HepG2 (cell line): ENCODE measurements at regions not wholly inside any gene's neighbourhood (a gene's known extent, or its start where the extent isn't known, plus 50 kb on each side); places are given as distances from the start of the nearest gene placed in this dataset.

ENCODE experiments used
- ATAC-seq: fragments of 200-7000 bp; cut with Tn5 transposase; 3 replicates; pipeline ENCODE4 v1.9.1; 2020; ENCODE audit warnings: mild to moderate bottlenecking, moderate library complexity
- BruUV-seq: library from RNA; stranded (reverse); fragments of 400-500 nt; replicated peaks from 2 replicates; lab custom pipeline; 2021; lab: Mats Ljungman, UMichigan
- CTCF ChIA-PET: fragments of 300-600 bp; formaldehyde crosslinking; extraction: SDS; loops from one replicate; lab custom pipeline; 2021; ENCODE audit warnings: low total read pairs, inconsistent platforms, low intra/inter-chr PET ratio; lab: Yijun Ruan, JAX
- POLR2A ChIA-PET: fragments of 350-600 bp; sonication (Branson Sonifier 250); formaldehyde crosslinking; loops from one replicate; lab custom pipeline; 2020; ENCODE audit warnings: antibody characterized with exemption, inconsistent platforms; lab: Yijun Ruan, JAX
- DNase-seq: peaks from one replicate; pipeline ENCODE4 v3.0.0-alpha.2; 2015; ENCODE audit warnings: low spot score
- FAIRE-seq: peaks from 3 replicates; lab custom pipeline; 2011; peaks lifted over from hg19 to GRCh38; lab: Jason Lieb, UNC
- H2AFZ ChIP-seq: one replicate; pipeline ENCODE4 v1.6.1; 2011; ENCODE audit warnings: low read length, inconsistent platforms
- H3K27ac ChIP-seq: fragments of 300-600 bp; 3 replicates; pipeline ENCODE4 v1.8.0; 2011; ENCODE audit warnings: mixed run types, mild to moderate bottlenecking, mixed read lengths, low read length, inconsistent platforms; ENCODE audit not compliant: insufficient read depth; ENCODE audit errors: extremely low read length
- H3K27me3 ChIP-seq, 2 experiments: fragments of 200-600 bp in 1 of 2; 2 replicates in 1 of 2; 3 replicates in 1 of 2; pipeline versions ENCODE4 v1.6.0 to v1.8.0; 2011; ENCODE audit warnings: low read length in 2 of 2, mild to moderate bottlenecking in 2 of 2, moderate library complexity in 2 of 2, inconsistent platforms in 1 of 2; ENCODE audit not compliant: insufficient read depth in 2 of 2, control insufficient read depth in 1 of 2
- H3K36me3 ChIP-seq, 2 experiments: fragments of 200-600 bp in 1 of 2; replicated peaks in 1 of 2; 2 replicates in 1 of 2; 3 replicates in 1 of 2; pipeline versions ENCODE4 v1.5.1 to v1.8.0; 2011; ENCODE audit warnings: low read length in 2 of 2, inconsistent platforms in 1 of 2; ENCODE audit not compliant: insufficient read depth in 2 of 2, control insufficient read depth in 1 of 2
- H3K4me1 ChIP-seq: 2 replicates; pipeline ENCODE4 v1.5.1; 2012; ENCODE audit warnings: low read length, inconsistent platforms; ENCODE audit not compliant: insufficient read depth
- H3K4me2 ChIP-seq: 2 replicates; pipeline ENCODE4 v1.6.0; 2011; ENCODE audit warnings: low read depth, low read length, inconsistent platforms
- H3K4me3 ChIP-seq, 3 experiments: fragments of 200-600 bp in 1 of 3; sonication (generic), shearing (Covaris generic) in 1 of 3; replicated peaks in 1 of 3; 2 replicates each; pipeline ENCODE4 v1.5.1; 2011 to 2016; ENCODE audit warnings: low read length in 3 of 3, inconsistent platforms in 2 of 3, low read depth in 2 of 3, mild to moderate bottlenecking in 2 of 3, control low read depth in 1 of 3, mixed read lengths in 1 of 3; ENCODE audit not compliant: insufficient read depth in 1 of 3
- H3K79me2 ChIP-seq: one replicate; pipeline ENCODE4 v1.6.1; 2011; ENCODE audit warnings: low read length, inconsistent platforms; ENCODE audit not compliant: insufficient read depth
- H3K9ac ChIP-seq: 2 replicates; pipeline ENCODE4 v1.6.0; 2011; ENCODE audit warnings: mild to moderate bottlenecking, low read depth, low read length, inconsistent platforms; ENCODE audit not compliant: insufficient read depth
- H3K9me3 ChIP-seq: 2 replicates; pipeline ENCODE4 v1.5.1; 2012; ENCODE audit warnings: mild to moderate bottlenecking, low read length
- H4K20me1 ChIP-seq: 2 replicates; pipeline ENCODE4 v1.6.0; 2011; ENCODE audit warnings: inconsistent platforms, mild to moderate bottlenecking, low read length, moderate library complexity; ENCODE audit not compliant: insufficient read depth
- FOXO1 ChIP-seq: sonication (generic); formaldehyde crosslinking; IDR thresholded peaks from 2 replicates; pipeline ENCODE4 v1.4.0; 2020; ENCODE audit warnings: missing genetic modification reagents
- HES4 ChIP-seq: sonication (generic); formaldehyde crosslinking; IDR thresholded peaks from 2 replicates; pipeline ENCODE4 v1.9.0; 2021; ENCODE audit warnings: mild to moderate bottlenecking, missing genetic modification reagents, borderline replicate concordance
- NR2C2 ChIP-seq: sonication (generic); formaldehyde crosslinking; IDR thresholded peaks from 2 replicates; pipeline ENCODE4 v1.4.0; 2020; ENCODE audit warnings: missing genetic modification reagents, mild to moderate bottlenecking, moderate library complexity, borderline replicate concordance
- PCBP2 ChIP-seq: fragments of 200-400 bp; formaldehyde crosslinking; optimal IDR thresholded peaks from 2 replicates; pipeline ENCODE3; 2018; ENCODE audit warnings: low read length, low read depth; ENCODE audit not compliant: poor library complexity, severe bottlenecking
- PHF20 ChIP-seq: sonication (generic); formaldehyde crosslinking; IDR thresholded peaks from 2 replicates; pipeline ENCODE4 v1.5.0; 2020; ENCODE audit warnings: mild to moderate bottlenecking, missing genetic modification reagents
- RBFOX2 ChIP-seq: fragments of 200-400 bp; formaldehyde crosslinking; IDR thresholded peaks from 2 replicates; pipeline ENCODE4 v1.6.1; 2017; ENCODE audit warnings: low read depth, mild to moderate bottlenecking, low read length
- TBX2 ChIP-seq: sonication (generic); formaldehyde crosslinking; IDR thresholded peaks from 2 replicates; pipeline ENCODE4 v1.5.0; 2020; ENCODE audit warnings: missing genetic modification reagents, mild to moderate bottlenecking, borderline replicate concordance
- TEAD2 ChIP-seq: sonication (generic); formaldehyde crosslinking; IDR thresholded peaks from 2 replicates; pipeline ENCODE4 v1.9.0; 2021; ENCODE audit warnings: missing genetic modification reagents
- TP53 ChIP-seq: sonication (generic); formaldehyde crosslinking; conservative IDR thresholded peaks from 2 replicates; pipeline ENCODE4 v1.4.0; 2020; ENCODE audit warnings: missing genetic modification reagents
- ZFP41 ChIP-seq: sonication (generic); formaldehyde crosslinking; IDR thresholded peaks from 2 replicates; pipeline ENCODE4 v1.4.0; 2020; ENCODE audit warnings: mild to moderate bottlenecking, missing genetic modification reagents, borderline replicate concordance
- ZNF3 ChIP-seq: IDR thresholded peaks from 2 replicates; pipeline ENCODE4 v1.7.0; 2017; ENCODE audit warnings: inconsistent platforms
- ZNF670 ChIP-seq: sonication (generic); formaldehyde crosslinking; IDR thresholded peaks from 2 replicates; pipeline ENCODE4 v1.8.0; 2022; ENCODE audit warnings: mild to moderate bottlenecking, missing genetic modification reagents, borderline replicate concordance
- ZNF674 ChIP-seq: sonication (generic); formaldehyde crosslinking; IDR thresholded peaks from 2 replicates; pipeline ENCODE4 v1.5.0; 2020; ENCODE audit warnings: low read depth, mild to moderate bottlenecking, missing genetic modification reagents
- WGBS: methylation state at CpG from one replicate; pipeline ENCODE4 v1.1.6; 2017; ENCODE audit warnings: low lambda C conversion rate; 5-methylcytosine and 5-hydroxymethylcytosine counted together
- in situ Hi-C: cut with HindIII; loops from 2 replicates; pipeline ENCODE4 v1.10.0; 2017; ENCODE audit warnings: low pct_unique_long_range_greater_than_20kb; ENCODE audit not compliant: extremely low pct_ligation_motif_present
- intact Hi-C: fragments of 100-400 bp; cut with micrococcal nuclease; formaldehyde crosslinking; loops from one replicate; pipeline ENCODE4 v1.10.0; 2022; ENCODE audit not compliant: unreplicated experiment
- TF ChIP-seq, protein P1 (sequence below): sonication (generic); formaldehyde crosslinking; IDR thresholded peaks from 2 replicates; pipeline ENCODE4 v1.4.0; 2020; ENCODE audit warnings: missing genetic modification reagents
- TF ChIP-seq, protein P2 (sequence below): sonication (generic); formaldehyde crosslinking; IDR thresholded peaks from 2 replicates; pipeline ENCODE4; 2020; ENCODE audit warnings: missing genetic modification reagents, mild to moderate bottlenecking, borderline replicate concordance
- TF ChIP-seq, protein P3 (sequence below): IDR thresholded peaks from 2 replicates; pipeline ENCODE4 v1.6.1; 2012; ENCODE audit warnings: low read depth, low read length, improper control_type of control experiment
- TF ChIP-seq, protein P4 (sequence below): sonication (generic); formaldehyde crosslinking; IDR thresholded peaks from 2 replicates; pipeline ENCODE4 v1.4.0; 2020; ENCODE audit warnings: missing genetic modification reagents

- no peaks in the 10 kb centered on the region; a peak in 1 of 5 replicates for H3K27me3 ChIP-seq
- no peaks in the 10 kb centered on the region for H3K9me3 ChIP-seq
- H3K4me3 ChIP-seq = no peak overlapping the region
- DNase-seq = no peak
- H3K36me3 ChIP-seq = no peaks in the 10 kb centered on the region
- no peaks in the 10 kb centered on the region for H4K20me1 ChIP-seq
- no peak overlapping the region for H3K9ac ChIP-seq
- H3K4me2 ChIP-seq = peak overlapping the region; percentile 10; the same call in 1 of the 2 replicates
- intact Hi-C loops (no loop called here), in situ Hi-C loops (no loop called here)
- WGBS = 24% methylated on average over 7 of the region's 11 CpGs
- ChIA-PET POLR2A (no interaction called here), CTCF (no interaction called here)
- H2AFZ ChIP-seq = no peak overlapping the region
- no TSS peak for BruUV-seq
- peaks cover 13% of the 10 kb centered on the region for H3K4me1 ChIP-seq
- H3K79me2 ChIP-seq = no peaks in the 10 kb centered on the region
- no peak for FAIRE-seq
- ATAC-seq = peak; percentile 67
- no peak overlapping the region for H3K27ac ChIP-seq
- TF ChIP-seq ZNF674 (CRISPR knock-in tag) = no peak
- TF ChIP-seq, protein P1, sequence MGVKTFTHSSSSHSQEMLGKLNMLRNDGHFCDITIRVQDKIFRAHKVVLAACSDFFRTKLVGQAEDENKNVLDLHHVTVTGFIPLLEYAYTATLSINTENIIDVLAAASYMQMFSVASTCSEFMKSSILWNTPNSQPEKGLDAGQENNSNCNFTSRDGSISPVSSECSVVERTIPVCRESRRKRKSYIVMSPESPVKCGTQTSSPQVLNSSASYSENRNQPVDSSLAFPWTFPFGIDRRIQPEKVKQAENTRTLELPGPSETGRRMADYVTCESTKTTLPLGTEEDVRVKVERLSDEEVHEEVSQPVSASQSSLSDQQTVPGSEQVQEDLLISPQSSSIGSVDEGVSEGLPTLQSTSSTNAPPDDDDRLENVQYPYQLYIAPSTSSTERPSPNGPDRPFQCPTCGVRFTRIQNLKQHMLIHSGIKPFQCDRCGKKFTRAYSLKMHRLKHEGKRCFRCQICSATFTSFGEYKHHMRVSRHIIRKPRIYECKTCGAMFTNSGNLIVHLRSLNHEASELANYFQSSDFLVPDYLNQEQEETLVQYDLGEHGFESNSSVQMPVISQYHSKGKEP (CRISPR knock-in tag) = no peak
- TF ChIP-seq RBFOX2 = no peak
- no peak for TF ChIP-seq PHF20
- TF ChIP-seq, protein P2, sequence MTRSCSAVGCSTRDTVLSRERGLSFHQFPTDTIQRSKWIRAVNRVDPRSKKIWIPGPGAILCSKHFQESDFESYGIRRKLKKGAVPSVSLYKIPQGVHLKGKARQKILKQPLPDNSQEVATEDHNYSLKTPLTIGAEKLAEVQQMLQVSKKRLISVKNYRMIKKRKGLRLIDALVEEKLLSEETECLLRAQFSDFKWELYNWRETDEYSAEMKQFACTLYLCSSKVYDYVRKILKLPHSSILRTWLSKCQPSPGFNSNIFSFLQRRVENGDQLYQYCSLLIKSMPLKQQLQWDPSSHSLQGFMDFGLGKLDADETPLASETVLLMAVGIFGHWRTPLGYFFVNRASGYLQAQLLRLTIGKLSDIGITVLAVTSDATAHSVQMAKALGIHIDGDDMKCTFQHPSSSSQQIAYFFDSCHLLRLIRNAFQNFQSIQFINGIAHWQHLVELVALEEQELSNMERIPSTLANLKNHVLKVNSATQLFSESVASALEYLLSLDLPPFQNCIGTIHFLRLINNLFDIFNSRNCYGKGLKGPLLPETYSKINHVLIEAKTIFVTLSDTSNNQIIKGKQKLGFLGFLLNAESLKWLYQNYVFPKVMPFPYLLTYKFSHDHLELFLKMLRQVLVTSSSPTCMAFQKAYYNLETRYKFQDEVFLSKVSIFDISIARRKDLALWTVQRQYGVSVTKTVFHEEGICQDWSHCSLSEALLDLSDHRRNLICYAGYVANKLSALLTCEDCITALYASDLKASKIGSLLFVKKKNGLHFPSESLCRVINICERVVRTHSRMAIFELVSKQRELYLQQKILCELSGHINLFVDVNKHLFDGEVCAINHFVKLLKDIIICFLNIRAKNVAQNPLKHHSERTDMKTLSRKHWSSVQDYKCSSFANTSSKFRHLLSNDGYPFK = no peak
- no peak for TF ChIP-seq TP53
- TF ChIP-seq ZNF3 (CRISPR knock-in tag) = no peak
- TF ChIP-seq, protein P3, sequence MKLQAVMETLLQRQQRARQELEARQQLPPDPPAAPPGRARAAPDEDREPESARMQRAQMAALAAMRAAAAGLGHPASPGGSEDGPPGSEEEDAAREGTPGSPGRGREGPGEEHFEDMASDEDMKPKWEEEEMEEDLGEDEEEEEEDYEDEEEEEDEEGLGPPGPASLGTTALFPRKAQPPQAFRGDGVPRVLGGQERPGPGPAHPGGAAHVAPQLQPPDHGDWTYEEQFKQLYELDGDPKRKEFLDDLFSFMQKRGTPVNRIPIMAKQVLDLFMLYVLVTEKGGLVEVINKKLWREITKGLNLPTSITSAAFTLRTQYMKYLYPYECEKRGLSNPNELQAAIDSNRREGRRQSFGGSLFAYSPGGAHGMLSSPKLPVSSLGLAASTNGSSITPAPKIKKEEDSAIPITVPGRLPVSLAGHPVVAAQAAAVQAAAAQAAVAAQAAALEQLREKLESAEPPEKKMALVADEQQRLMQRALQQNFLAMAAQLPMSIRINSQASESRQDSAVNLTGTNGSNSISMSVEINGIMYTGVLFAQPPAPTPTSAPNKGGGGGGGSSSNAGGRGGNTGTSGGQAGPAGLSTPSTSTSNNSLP = no peak
- peak; percentile 39; the same call in 1 of the 2 replicates for TF ChIP-seq TBX2 (CRISPR knock-in tag)
- TF ChIP-seq HES4 (CRISPR knock-in tag) = no peak
- TF ChIP-seq ZNF670 (CRISPR knock-in tag) = no peak
- TF ChIP-seq NR2C2 (CRISPR knock-in tag) = no peak
- TF ChIP-seq FOXO1 (CRISPR knock-in tag) = no peak
- TF ChIP-seq TEAD2 (CRISPR knock-in tag) = no peak
- TF ChIP-seq, protein P4, sequence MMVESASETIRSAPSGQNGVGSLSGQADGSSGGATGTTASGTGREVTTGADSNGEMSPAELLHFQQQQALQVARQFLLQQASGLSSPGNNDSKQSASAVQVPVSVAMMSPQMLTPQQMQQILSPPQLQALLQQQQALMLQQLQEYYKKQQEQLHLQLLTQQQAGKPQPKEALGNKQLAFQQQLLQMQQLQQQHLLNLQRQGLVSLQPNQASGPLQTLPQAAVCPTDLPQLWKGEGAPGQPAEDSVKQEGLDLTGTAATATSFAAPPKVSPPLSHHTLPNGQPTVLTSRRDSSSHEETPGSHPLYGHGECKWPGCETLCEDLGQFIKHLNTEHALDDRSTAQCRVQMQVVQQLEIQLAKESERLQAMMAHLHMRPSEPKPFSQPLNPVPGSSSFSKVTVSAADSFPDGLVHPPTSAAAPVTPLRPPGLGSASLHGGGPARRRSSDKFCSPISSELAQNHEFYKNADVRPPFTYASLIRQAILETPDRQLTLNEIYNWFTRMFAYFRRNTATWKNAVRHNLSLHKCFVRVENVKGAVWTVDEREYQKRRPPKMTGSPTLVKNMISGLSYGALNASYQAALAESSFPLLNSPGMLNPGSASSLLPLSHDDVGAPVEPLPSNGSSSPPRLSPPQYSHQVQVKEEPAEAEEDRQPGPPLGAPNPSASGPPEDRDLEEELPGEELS (CRISPR knock-in tag) = peak; percentile 75
- TF ChIP-seq ZFP41 (CRISPR knock-in tag) = no peak
- no peak for TF ChIP-seq PCBP2
Observed at GRCh38 chr1:233473549-233474204, 140.2 kb upstream of the KCNK1 start.
